ENCODE measurements at regions not wholly inside any gene's neighbourhood (a gene's known extent, or its start where the extent isn't known, plus 50 kb on each side); places are given as distances from the start of the nearest gene placed in this dataset.

DNA sequence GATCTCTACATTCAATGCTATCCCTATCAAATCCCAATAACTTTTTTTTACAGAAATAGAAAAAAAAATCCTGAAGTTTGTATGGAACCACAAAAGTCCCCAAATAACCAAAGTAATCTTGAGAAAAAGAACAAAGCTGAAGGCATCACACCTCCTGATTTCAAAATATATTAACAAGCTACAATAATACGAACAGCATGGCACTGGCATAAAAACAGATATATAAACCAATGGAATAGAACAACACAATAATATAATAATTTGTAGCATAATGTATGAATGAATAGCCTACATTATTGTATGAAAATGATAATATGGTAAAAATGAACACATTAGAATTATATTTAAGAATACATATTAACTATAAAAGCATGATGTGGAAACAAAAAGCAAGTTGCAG lies 76.7 kb upstream of the TMC3 start:
- TF ChIP-seq, protein P1, sequence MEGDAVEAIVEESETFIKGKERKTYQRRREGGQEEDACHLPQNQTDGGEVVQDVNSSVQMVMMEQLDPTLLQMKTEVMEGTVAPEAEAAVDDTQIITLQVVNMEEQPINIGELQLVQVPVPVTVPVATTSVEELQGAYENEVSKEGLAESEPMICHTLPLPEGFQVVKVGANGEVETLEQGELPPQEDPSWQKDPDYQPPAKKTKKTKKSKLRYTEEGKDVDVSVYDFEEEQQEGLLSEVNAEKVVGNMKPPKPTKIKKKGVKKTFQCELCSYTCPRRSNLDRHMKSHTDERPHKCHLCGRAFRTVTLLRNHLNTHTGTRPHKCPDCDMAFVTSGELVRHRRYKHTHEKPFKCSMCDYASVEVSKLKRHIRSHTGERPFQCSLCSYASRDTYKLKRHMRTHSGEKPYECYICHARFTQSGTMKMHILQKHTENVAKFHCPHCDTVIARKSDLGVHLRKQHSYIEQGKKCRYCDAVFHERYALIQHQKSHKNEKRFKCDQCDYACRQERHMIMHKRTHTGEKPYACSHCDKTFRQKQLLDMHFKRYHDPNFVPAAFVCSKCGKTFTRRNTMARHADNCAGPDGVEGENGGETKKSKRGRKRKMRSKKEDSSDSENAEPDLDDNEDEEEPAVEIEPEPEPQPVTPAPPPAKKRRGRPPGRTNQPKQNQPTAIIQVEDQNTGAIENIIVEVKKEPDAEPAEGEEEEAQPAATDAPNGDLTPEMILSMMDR (IDR thresholded peaks at IDR 0.05), result no peak
- no peak for TF ChIP-seq ZFX (IDR thresholded peaks at IDR 0.05; ENCODE audit: borderline replicate concordance)
